Suprapubic skin (tissue), 4 donors: ENCODE measurements at regions not wholly inside any gene's neighbourhood (a gene's known extent, or its start where the extent isn't known, plus 50 kb on each side); places are given as distances from the start of the nearest gene placed in this dataset.

Source experiments
- POLR2A ChIP-seq, 2 donors: fragments of 450-650 bp; IDR thresholded peaks; one replicate each; pipeline ENCODE4 v1.6.1; 2017; ENCODE audit warnings: antibody characterized with exemption in 2 of 2, mild to moderate bottlenecking in 2 of 2, moderate library complexity in 2 of 2
- POLR2AphosphoS5 ChIP-seq, 3 donors: sonication (generic); formaldehyde crosslinking; IDR thresholded peaks; one replicate each; pipeline ENCODE4 v1.6.1; 2017; ENCODE audit warnings: antibody characterized with exemption in 3 of 3

- TF ChIP-seq POLR2AphosphoS5 (IDR thresholded peaks at IDR 0.05) (no peak), POLR2A (IDR thresholded peaks at IDR 0.05) (no peak)
These were observed 142.4 kb upstream of the TMC3 start for GRCh38 chr15:81516461-81516860.
